WTC11 (cell line): ENCODE measurements at regions not wholly inside any gene's neighbourhood (a gene's known extent, or its start where the extent isn't known, plus 50 kb on each side); places are given as distances from the start of the nearest gene placed in this dataset.

ENCODE experiments used
- ATAC-seq: fragments of 200-7000 bp; cut with Tn5 transposase; 2 replicates; pipeline ENCODE4 v1.10.0; 2021; ENCODE audit warnings: mild to moderate bottlenecking, moderate library complexity
- CTCF ChIA-PET: fragments of 300-600 bp; sonication (Branson Sonifier 250); formaldehyde crosslinking; loops from one replicate; lab custom pipeline; 2021; ENCODE audit warnings: antibody characterized with exemption; lab: Charles Lee
- POLR2A ChIA-PET: fragments of 350-600 bp; sonication (Branson Sonifier 250); formaldehyde crosslinking; loops from one replicate; lab custom pipeline; 2021; ENCODE audit warnings: antibody characterized with exemption; lab: Charles Lee
- DNase-seq: peaks from one replicate; pipeline ENCODE4 v3.0.0; 2021; ENCODE audit warnings: low spot score
- H3K27ac Mint-ChIP-seq: 2 replicates; pipeline ENCODE4 v1.8.0; 2021; ENCODE audit warnings: mixed read lengths
- H3K27me3 Mint-ChIP-seq: 2 replicates; pipeline ENCODE4 v1.8.0; 2021; ENCODE audit warnings: low read depth, mild to moderate bottlenecking, moderate library complexity, mixed read lengths
- H3K36me3 Mint-ChIP-seq: 2 replicates; pipeline ENCODE4 v1.8.0; 2021; ENCODE audit warnings: mixed read lengths
- H3K4me1 Mint-ChIP-seq: 2 replicates; pipeline ENCODE4 v1.8.0; 2022; ENCODE audit warnings: mixed read lengths
- H3K4me3 Mint-ChIP-seq: 2 replicates; pipeline ENCODE4 v1.8.0; 2021; ENCODE audit warnings: mild to moderate bottlenecking, moderate library complexity, mixed read lengths
- H3K9me3 Mint-ChIP-seq: 2 replicates; pipeline ENCODE4 v1.8.0; 2021; ENCODE audit warnings: mixed read lengths
- CREB1 ChIP-seq: sonication (generic); formaldehyde crosslinking; IDR thresholded peaks from 2 replicates; pipeline ENCODE4 v1.8.0; 2023; ENCODE audit warnings: mild to moderate bottlenecking, missing genetic modification reagents
- CREM ChIP-seq: sonication (generic); formaldehyde crosslinking; IDR thresholded peaks from 2 replicates; pipeline ENCODE4 v1.8.1; 2022; ENCODE audit warnings: mild to moderate bottlenecking, missing genetic modification reagents, moderate library complexity
- ELF4 ChIP-seq: sonication (generic); formaldehyde crosslinking; IDR thresholded peaks from 2 replicates; pipeline ENCODE4 v1.8.1; 2022; ENCODE audit warnings: low read depth, mild to moderate bottlenecking, moderate library complexity, missing genetic modification reagents
- ETV6 ChIP-seq: sonication (generic); formaldehyde crosslinking; IDR thresholded peaks from 2 replicates; pipeline ENCODE4 v1.8.1; 2022; ENCODE audit warnings: mild to moderate bottlenecking, missing genetic modification reagents
- HMGXB4 ChIP-seq: sonication (generic); formaldehyde crosslinking; IDR thresholded peaks from 2 replicates; pipeline ENCODE4 v1.8.1; 2023; ENCODE audit warnings: mild to moderate bottlenecking, moderate library complexity, missing genetic modification reagents
- IRF2 ChIP-seq: sonication (generic); formaldehyde crosslinking; IDR thresholded peaks from 2 replicates; pipeline ENCODE4 v1.8.0; 2022; ENCODE audit warnings: low read depth, missing genetic modification reagents, borderline replicate concordance
- JAZF1 ChIP-seq: fragments of 250-450 bp; sonication (Bioruptor Pico); IDR thresholded peaks from 2 replicates; pipeline ENCODE4 v1.9.0; 2021; ENCODE audit warnings: moderate library complexity, mild to moderate bottlenecking, inconsistent platforms
- NR2C2 ChIP-seq: sonication (generic); formaldehyde crosslinking; IDR thresholded peaks from 2 replicates; pipeline ENCODE4 v1.8.0; 2022; ENCODE audit warnings: mild to moderate bottlenecking, missing genetic modification reagents
- NR3C1 ChIP-seq: sonication (generic); formaldehyde crosslinking; conservative IDR thresholded peaks from 2 replicates; pipeline ENCODE4 v1.8.1; 2023; ENCODE audit warnings: low read depth, mild to moderate bottlenecking, missing genetic modification reagents
- RORB ChIP-seq: fragments of 250-450 bp; sonication (Bioruptor Pico); IDR thresholded peaks from 2 replicates; pipeline ENCODE4 v1.9.0; 2021; ENCODE audit warnings: mild to moderate bottlenecking
- SMAD3 ChIP-seq: sonication (generic); formaldehyde crosslinking; IDR thresholded peaks from 2 replicates; pipeline ENCODE4 v1.8.0; 2022; ENCODE audit warnings: missing genetic modification reagents, mild to moderate bottlenecking, borderline replicate concordance
- STAT6 ChIP-seq: sonication (generic); formaldehyde crosslinking; conservative IDR thresholded peaks from 2 replicates; pipeline ENCODE4 v1.8.1; 2023; ENCODE audit warnings: mild to moderate bottlenecking, low read depth, missing genetic modification reagents, moderate library complexity
- TEAD1 ChIP-seq: sonication (generic); formaldehyde crosslinking; IDR thresholded peaks from 2 replicates; pipeline ENCODE4 v1.8.0; 2022; ENCODE audit warnings: mild to moderate bottlenecking, missing genetic modification reagents
- TEAD4 ChIP-seq: sonication (generic); formaldehyde crosslinking; IDR thresholded peaks from 2 replicates; pipeline ENCODE4 v1.8.0; 2022; ENCODE audit warnings: mild to moderate bottlenecking, missing genetic modification reagents
- TP53 ChIP-seq: sonication (generic); formaldehyde crosslinking; IDR thresholded peaks from 2 replicates; pipeline ENCODE4 v1.8.1; 2023; ENCODE audit warnings: mild to moderate bottlenecking, missing genetic modification reagents
- USF1 ChIP-seq: sonication (generic); formaldehyde crosslinking; IDR thresholded peaks from 2 replicates; pipeline ENCODE4 v1.8.0; 2022; ENCODE audit warnings: mild to moderate bottlenecking, missing genetic modification reagents
- ZBTB21 ChIP-seq: sonication (generic); formaldehyde crosslinking; IDR thresholded peaks from 2 replicates; pipeline ENCODE4 v1.8.1; 2023; ENCODE audit warnings: mild to moderate bottlenecking, missing genetic modification reagents, borderline replicate concordance
- ZNF219 ChIP-seq: sonication (generic); formaldehyde crosslinking; IDR thresholded peaks from 2 replicates; pipeline ENCODE4 v1.8.0; 2023; ENCODE audit warnings: missing genetic modification reagents, mild to moderate bottlenecking, borderline replicate concordance
- ZNF423 ChIP-seq: fragments of 250-450 bp; sonication (Bioruptor Pico); IDR thresholded peaks from 2 replicates; pipeline ENCODE4 v2.1.2; 2022; ENCODE audit warnings: mild to moderate bottlenecking, moderate library complexity
- ZNF671 ChIP-seq: fragments of 250-450 bp; sonication (Bioruptor Pico); IDR thresholded peaks from 2 replicates; pipeline ENCODE4 v1.8.0; 2021; ENCODE audit warnings: mild to moderate bottlenecking
- TF ChIP-seq, protein P1 (sequence below): sonication (generic); formaldehyde crosslinking; IDR thresholded peaks from 2 replicates; pipeline ENCODE4 v1.8.0; 2022; ENCODE audit warnings: mild to moderate bottlenecking, missing genetic modification reagents
- TF ChIP-seq, protein P2 (sequence below): sonication (generic); formaldehyde crosslinking; IDR thresholded peaks from 2 replicates; pipeline ENCODE4 v1.8.1; 2023; ENCODE audit warnings: mild to moderate bottlenecking, missing genetic modification reagents
- TF ChIP-seq, protein P3 (sequence below): sonication (generic); formaldehyde crosslinking; IDR thresholded peaks from 2 replicates; pipeline ENCODE4 v1.8.1; 2022; ENCODE audit warnings: missing genetic modification reagents, borderline replicate concordance

GRCh38 chr4:156265407-156265806 is 311.7 kb upstream of the CTSO start:
- no peak overlapping the region for H3K4me3 Mint-ChIP-seq
- no peaks in the 10 kb centered on the region for H3K4me1 Mint-ChIP-seq
- H3K27ac Mint-ChIP-seq = no peak overlapping the region
- ATAC-seq (no peak), DNase-seq (no peak)
- ChIA-PET CTCF (no interaction called here), POLR2A (no interaction called here)
- peaks cover 11% of the 10 kb centered on the region for H3K9me3 Mint-ChIP-seq
- no peaks in the 10 kb centered on the region for H3K27me3 Mint-ChIP-seq
- no peak for TF ChIP-seq ZNF671
- no peak for TF ChIP-seq CREB1 (CRISPR knock-in tag)
- TF ChIP-seq JAZF1 (CRISPR knock-in tag) = no peak
- TF ChIP-seq IRF2 (CRISPR knock-in tag) = no peak
- TF ChIP-seq NR3C1 = no peak
- no peak for TF ChIP-seq HMGXB4 (CRISPR knock-in tag)
- no peak for TF ChIP-seq NR2C2 (CRISPR knock-in tag)
- TF ChIP-seq ZNF219 (CRISPR knock-in tag) = no peak
- TF ChIP-seq, protein P1, sequence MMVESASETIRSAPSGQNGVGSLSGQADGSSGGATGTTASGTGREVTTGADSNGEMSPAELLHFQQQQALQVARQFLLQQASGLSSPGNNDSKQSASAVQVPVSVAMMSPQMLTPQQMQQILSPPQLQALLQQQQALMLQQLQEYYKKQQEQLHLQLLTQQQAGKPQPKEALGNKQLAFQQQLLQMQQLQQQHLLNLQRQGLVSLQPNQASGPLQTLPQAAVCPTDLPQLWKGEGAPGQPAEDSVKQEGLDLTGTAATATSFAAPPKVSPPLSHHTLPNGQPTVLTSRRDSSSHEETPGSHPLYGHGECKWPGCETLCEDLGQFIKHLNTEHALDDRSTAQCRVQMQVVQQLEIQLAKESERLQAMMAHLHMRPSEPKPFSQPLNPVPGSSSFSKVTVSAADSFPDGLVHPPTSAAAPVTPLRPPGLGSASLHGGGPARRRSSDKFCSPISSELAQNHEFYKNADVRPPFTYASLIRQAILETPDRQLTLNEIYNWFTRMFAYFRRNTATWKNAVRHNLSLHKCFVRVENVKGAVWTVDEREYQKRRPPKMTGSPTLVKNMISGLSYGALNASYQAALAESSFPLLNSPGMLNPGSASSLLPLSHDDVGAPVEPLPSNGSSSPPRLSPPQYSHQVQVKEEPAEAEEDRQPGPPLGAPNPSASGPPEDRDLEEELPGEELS = no peak
- no peak for TF ChIP-seq STAT6 (CRISPR knock-in tag)
- no peak for TF ChIP-seq TEAD4 (CRISPR knock-in tag)
- no peak for TF ChIP-seq ETV6 (CRISPR knock-in tag)
- no peaks in the 10 kb centered on the region for H3K36me3 Mint-ChIP-seq

DNA sequence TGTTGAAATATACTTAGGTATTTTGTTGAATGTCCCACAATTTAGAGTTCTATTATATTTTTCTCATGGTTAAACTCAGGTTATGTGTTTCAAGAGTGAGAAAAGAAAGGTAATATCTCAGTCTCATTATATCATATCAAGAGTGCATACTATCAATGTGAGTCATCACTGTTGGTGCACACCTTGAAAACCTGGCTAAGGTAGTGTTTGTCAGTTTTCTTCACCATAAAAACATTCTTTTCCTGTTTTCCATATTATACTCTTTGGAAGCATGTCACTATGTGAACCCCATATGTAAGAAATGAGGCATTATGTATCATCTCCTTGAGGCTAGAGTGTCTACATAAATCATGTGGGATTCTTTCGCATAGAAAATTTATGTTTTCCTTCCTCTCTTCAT is 307.6 kb upstream of the CTSO start:
- CTCF ChIA-PET = no interaction called here
- DNase-seq (no peak), ATAC-seq (no peak)
- Mint-ChIP-seq H3K27me3 (no peaks in the 10 kb centered on the region), H3K4me3 (no peak overlapping the region), H3K4me1 (peaks cover 10% of the 10 kb centered on the region), H3K9me3 (peaks cover 8% of the 10 kb centered on the region), H3K27ac (no peak overlapping the region), H3K36me3 (no peaks in the 10 kb centered on the region)
- POLR2A ChIA-PET = no interaction called here
- TF ChIP-seq TP53 (CRISPR knock-in tag) (no peak), USF1 (no peak), TEAD1 (CRISPR knock-in tag) (no peak), ZBTB21 (CRISPR knock-in tag) (no peak), CREM (CRISPR knock-in tag) (no peak), SMAD3 (CRISPR knock-in tag) (no peak), ZNF423 (no peak), ELF4 (CRISPR knock-in tag) (no peak), RORB (CRISPR knock-in tag) (no peak), NR2C2 (CRISPR knock-in tag) (no peak)
- TF ChIP-seq, protein P2, sequence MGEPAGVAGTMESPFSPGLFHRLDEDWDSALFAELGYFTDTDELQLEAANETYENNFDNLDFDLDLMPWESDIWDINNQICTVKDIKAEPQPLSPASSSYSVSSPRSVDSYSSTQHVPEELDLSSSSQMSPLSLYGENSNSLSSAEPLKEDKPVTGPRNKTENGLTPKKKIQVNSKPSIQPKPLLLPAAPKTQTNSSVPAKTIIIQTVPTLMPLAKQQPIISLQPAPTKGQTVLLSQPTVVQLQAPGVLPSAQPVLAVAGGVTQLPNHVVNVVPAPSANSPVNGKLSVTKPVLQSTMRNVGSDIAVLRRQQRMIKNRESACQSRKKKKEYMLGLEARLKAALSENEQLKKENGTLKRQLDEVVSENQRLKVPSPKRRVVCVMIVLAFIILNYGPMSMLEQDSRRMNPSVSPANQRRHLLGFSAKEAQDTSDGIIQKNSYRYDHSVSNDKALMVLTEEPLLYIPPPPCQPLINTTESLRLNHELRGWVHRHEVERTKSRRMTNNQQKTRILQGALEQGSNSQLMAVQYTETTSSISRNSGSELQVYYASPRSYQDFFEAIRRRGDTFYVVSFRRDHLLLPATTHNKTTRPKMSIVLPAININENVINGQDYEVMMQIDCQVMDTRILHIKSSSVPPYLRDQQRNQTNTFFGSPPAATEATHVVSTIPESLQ (CRISPR knock-in tag) = no peak
- TF ChIP-seq, protein P3, sequence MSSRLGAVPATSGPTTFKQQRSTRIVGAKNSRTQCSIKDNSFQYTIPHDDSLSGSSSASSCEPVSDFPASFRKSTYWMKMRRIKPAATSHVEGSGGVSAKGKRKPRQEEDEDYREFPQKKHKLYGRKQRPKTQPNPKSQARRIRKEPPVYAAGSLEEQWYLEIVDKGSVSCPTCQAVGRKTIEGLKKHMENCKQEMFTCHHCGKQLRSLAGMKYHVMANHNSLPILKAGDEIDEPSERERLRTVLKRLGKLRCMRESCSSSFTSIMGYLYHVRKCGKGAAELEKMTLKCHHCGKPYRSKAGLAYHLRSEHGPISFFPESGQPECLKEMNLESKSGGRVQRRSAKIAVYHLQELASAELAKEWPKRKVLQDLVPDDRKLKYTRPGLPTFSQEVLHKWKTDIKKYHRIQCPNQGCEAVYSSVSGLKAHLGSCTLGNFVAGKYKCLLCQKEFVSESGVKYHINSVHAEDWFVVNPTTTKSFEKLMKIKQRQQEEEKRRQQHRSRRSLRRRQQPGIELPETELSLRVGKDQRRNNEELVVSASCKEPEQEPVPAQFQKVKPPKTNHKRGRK = no peak
